ENCODE measurements at regions not wholly inside any gene's neighbourhood (a gene's known extent, or its start where the extent isn't known, plus 50 kb on each side); places are given as distances from the start of the nearest gene placed in this dataset.

DNA sequence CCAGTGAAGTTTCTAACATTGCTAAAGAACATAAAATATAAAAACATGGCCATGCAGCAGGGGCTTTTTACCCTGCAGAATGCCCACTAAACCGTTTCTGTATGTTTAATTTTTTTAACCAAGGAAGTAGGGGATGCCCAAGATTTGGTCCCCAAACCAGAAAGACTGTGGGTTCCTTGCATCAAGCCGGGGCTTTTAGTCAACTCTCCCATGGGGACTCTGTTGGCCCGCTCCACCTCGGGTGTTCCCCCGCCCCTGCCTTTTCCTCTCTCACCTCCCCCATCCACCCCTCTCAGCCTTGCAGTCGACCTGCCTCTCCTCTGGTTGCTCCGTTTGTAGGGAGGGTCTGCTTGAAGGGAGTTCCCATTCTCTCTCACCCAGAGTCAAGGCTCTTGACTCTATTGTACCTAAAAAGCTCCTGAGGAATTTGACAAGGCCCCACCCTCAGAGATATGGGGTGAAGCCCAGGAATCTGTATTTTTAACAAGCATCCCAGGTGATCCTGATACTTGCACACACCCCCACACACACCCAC, 117.5 kb downstream of the TOMM20 start:
- Histone ChIP-seq H3K4me3 (no peak overlapping the region), H3K4me1 (peaks cover 0 to 4% of the 10 kb centered on the region in 2 donors), H3K27me3 (no peaks in the 10 kb centered on the region), H3K36me3 (no peaks in the 10 kb centered on the region), H3K9me3 (no peaks in the 10 kb centered on the region), H3K27ac (peak overlapping the region; percentile 46 to 76)
- intact Hi-C loops (cut with DNase I; ENCODE audit: low total_unique reads): no loop called here
- no peak for DNase-seq (ENCODE audit: low spot score in 2 of 2)
- TF ChIP-seq, protein P1, sequence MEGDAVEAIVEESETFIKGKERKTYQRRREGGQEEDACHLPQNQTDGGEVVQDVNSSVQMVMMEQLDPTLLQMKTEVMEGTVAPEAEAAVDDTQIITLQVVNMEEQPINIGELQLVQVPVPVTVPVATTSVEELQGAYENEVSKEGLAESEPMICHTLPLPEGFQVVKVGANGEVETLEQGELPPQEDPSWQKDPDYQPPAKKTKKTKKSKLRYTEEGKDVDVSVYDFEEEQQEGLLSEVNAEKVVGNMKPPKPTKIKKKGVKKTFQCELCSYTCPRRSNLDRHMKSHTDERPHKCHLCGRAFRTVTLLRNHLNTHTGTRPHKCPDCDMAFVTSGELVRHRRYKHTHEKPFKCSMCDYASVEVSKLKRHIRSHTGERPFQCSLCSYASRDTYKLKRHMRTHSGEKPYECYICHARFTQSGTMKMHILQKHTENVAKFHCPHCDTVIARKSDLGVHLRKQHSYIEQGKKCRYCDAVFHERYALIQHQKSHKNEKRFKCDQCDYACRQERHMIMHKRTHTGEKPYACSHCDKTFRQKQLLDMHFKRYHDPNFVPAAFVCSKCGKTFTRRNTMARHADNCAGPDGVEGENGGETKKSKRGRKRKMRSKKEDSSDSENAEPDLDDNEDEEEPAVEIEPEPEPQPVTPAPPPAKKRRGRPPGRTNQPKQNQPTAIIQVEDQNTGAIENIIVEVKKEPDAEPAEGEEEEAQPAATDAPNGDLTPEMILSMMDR (IDR thresholded peaks at IDR 0.05): no peak
- TF ChIP-seq POLR2AphosphoS5 (IDR thresholded peaks at IDR 0.05) (no peak), POLR2A (IDR thresholded peaks at IDR 0.05) (no peak)

DNA sequence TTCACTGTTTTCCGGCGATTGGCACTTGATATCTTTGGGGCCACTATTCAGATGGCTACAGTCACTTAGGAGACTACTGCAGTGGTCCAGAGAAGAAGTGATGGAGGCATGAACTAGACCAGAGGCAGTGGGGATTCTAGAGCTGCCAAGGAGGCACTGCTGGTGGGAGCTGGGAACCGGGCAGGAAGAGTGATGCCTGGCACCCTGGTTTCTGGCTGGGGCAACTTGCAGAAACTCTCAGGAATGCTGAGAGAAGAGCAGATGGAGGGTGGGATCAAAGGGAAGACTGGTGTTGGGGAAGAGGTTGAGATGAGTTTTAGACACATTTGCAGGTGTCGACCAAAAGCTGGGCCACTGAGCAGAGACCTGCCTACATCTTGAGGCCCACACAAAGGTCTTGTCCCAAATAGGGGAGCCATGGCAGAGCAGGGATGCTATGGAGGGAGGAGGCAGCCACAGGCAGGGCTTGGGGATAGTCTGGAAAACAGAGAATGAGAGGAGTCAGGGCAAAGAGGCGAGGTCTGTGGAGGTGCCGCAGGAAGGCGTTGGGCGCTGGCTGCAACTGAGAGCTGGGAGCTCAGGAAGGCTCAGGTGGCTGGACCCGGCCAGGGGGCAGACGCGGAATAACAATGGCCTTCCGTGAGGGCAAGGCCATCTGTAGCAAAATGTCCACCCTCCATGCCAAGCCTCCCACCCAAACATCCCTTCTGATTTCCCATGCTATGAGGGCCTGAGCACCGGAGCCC, 118.9 kb downstream of the TOMM20 start:
- TF ChIP-seq, protein P1 (IDR thresholded peaks at IDR 0.05): no peak
- TF ChIP-seq POLR2A (IDR thresholded peaks at IDR 0.05) (no peak), POLR2AphosphoS5 (IDR thresholded peaks at IDR 0.05) (no peak)
- peaks cover 0 to 4% of the 10 kb centered on the region in 2 donors for H3K4me1 ChIP-seq
- H3K4me3 ChIP-seq: no peak overlapping the region
- intact Hi-C loops (cut with DNase I; ENCODE audit: low total_unique reads): no loop called here
- no peaks in the 10 kb centered on the region for H3K27me3 ChIP-seq
- DNase-seq (ENCODE audit: low spot score in 2 of 2): no peak
- H3K9me3 ChIP-seq: no peaks in the 10 kb centered on the region
- H3K36me3 ChIP-seq: no peaks in the 10 kb centered on the region
- H3K27ac ChIP-seq: no peak overlapping the region

DNA sequence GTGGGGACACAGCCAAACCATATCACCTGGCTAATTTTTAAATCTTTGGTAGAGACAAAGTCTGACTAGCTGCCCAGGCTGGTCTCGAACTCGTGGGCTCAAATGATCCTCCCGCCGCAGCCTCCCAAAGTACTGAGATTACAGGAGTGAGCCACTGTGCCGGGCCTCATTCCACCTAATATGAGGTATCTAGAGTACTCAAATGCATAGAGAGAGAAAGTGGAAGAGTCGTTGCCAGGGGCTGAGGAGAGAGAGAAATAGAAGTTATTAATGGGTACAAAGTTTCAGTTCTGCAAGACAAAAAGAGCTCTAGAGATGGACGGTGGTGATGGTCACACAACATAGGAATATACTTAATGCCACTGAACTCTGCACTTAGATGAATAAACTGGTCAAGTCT, 119.6 kb downstream of the TOMM20 start:
- no peaks in the 10 kb centered on the region for H3K9me3 ChIP-seq
- intact Hi-C loops (cut with DNase I; ENCODE audit: low total_unique reads): no loop called here
- DNase-seq (ENCODE audit: low spot score in 2 of 2): no peak

DNA sequence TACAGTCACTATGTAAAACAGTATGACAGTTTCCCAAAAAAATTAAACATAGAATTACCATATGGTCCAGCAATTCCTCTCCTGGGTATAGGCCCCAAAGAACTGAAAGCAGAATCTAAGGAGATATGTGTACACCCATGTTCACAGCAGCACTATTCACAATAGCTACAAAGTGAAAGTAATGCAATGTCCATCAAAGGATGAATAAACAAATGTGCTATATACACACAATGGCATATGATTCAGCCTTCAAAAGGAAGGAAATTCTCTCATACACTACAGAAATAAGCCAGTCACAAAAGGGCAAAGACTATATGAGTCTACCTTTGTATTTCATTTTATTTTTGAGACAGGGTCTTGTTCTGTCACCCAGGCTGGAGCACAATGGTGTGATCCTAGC, 120.4 kb downstream of the TOMM20 start:
- H3K27ac ChIP-seq: no peak overlapping the region
- no peaks in the 10 kb centered on the region for H3K27me3 ChIP-seq
- H3K36me3 ChIP-seq: no peaks in the 10 kb centered on the region
- H3K4me1 ChIP-seq: peaks cover 0 to 4% of the 10 kb centered on the region in 2 donors
- H3K4me3 ChIP-seq: no peak overlapping the region
- intact Hi-C loops (cut with DNase I; ENCODE audit: low total_unique reads): no loop called here
- H3K9me3 ChIP-seq: no peaks in the 10 kb centered on the region
- DNase-seq (ENCODE audit: low spot score in 2 of 2): no peak
- TF ChIP-seq, protein P1 (IDR thresholded peaks at IDR 0.05): no peak
- TF ChIP-seq POLR2A (IDR thresholded peaks at IDR 0.05): no peak
- TF ChIP-seq POLR2AphosphoS5 (IDR thresholded peaks at IDR 0.05): no peak

More for the DNA sequence above, 119.6 kb downstream of the TOMM20 start:
- H3K4me3 ChIP-seq: no peak overlapping the region
- no peaks in the 10 kb centered on the region for H3K36me3 ChIP-seq
- TF ChIP-seq, protein P1 (IDR thresholded peaks at IDR 0.05): no peak
- TF ChIP-seq POLR2AphosphoS5 (IDR thresholded peaks at IDR 0.05): no peak
- TF ChIP-seq POLR2A (IDR thresholded peaks at IDR 0.05): no peak
- H3K27ac ChIP-seq: no peak overlapping the region
- H3K4me1 ChIP-seq: peaks cover 0 to 4% of the 10 kb centered on the region in 2 donors
- no peaks in the 10 kb centered on the region for H3K27me3 ChIP-seq

DNA sequence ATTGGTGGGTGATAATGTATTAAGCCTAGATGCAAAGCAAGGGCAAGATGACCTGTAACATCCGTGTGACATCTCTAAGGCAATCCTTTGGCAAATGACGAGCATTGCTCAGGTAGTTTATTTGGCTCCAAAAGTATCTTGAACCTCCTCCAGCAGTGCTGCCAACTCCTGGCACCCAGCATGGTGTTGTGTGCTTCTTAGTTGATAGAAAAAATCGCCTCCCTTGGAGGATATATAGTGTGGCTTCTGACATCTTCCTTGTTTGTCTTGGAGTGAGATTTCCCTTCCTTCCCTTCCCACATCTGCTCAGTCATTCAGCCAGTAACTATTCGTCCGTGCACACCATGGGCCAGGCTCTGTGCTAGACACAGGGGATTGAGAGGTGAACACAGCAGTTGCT, 121.8 kb downstream of the TOMM20 start:
- Histone ChIP-seq H3K27me3 (no peaks in the 10 kb centered on the region), H3K36me3 (no peaks in the 10 kb centered on the region), H3K9me3 (no peaks in the 10 kb centered on the region), H3K4me3 (no peak overlapping the region), H3K27ac (peak overlapping the region in 1 of 2 donors; percentile 31), H3K4me1 (peaks cover 0 to 4% of the 10 kb centered on the region in 2 donors)
- TF ChIP-seq POLR2A (IDR thresholded peaks at IDR 0.05) (no peak), POLR2AphosphoS5 (IDR thresholded peaks at IDR 0.05) (peak in 1 of 3 donors; percentile 53)
- peak in 1 of 2 donors; percentile 78 for DNase-seq (ENCODE audit: low spot score in 2 of 2)
- intact Hi-C loops (cut with DNase I; ENCODE audit: low total_unique reads): no loop called here

All from breast epithelium (tissue), 4 donors.